ENCODE measurements at regions not wholly inside any gene's neighbourhood (a gene's known extent, or its start where the extent isn't known, plus 50 kb on each side); places are given as distances from the start of the nearest gene placed in this dataset.

DNA sequence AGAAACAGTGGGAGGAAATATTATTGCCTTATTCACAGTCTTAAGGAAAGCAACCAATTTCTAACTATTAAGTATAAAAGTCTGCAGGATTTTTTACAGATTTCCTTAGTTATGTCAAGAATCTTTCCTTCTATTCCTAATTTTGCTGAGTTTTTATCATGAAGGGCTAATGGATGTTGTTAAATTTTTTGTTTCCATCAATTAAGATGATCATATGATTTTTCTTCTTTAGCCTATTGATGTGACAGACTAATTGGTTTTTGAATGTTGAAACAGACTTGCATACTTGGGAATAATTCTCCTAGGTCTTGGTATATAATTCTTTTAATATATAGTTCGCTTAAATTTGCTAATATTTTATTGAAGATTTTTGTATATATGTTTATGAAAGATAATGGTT lies 569.1 kb upstream of the KCND2 start:
- no peak for TF ChIP-seq SMC3 (IDR thresholded peaks at IDR 0.05; ENCODE audit: borderline replicate concordance, low read length)
- no peak for TF ChIP-seq PAX5 (IDR thresholded peaks at IDR 0.05; ENCODE audit: borderline replicate concordance, low read depth, low read length)
- TF ChIP-seq, protein P1, sequence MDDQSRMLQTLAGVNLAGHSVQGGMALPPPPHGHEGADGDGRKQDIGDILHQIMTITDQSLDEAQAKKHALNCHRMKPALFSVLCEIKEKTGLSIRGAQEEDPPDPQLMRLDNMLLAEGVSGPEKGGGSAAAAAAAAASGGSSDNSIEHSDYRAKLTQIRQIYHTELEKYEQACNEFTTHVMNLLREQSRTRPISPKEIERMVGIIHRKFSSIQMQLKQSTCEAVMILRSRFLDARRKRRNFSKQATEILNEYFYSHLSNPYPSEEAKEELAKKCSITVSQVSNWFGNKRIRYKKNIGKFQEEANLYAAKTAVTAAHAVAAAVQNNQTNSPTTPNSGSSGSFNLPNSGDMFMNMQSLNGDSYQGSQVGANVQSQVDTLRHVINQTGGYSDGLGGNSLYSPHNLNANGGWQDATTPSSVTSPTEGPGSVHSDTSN (IDR thresholded peaks at IDR 0.05; ENCODE audit: insufficient replicate concordance, low read depth, low read length) = no peak
- no peak for TF ChIP-seq CREB1 (IDR thresholded peaks at IDR 0.05; ENCODE audit: low read depth)
- TF ChIP-seq, protein P2, sequence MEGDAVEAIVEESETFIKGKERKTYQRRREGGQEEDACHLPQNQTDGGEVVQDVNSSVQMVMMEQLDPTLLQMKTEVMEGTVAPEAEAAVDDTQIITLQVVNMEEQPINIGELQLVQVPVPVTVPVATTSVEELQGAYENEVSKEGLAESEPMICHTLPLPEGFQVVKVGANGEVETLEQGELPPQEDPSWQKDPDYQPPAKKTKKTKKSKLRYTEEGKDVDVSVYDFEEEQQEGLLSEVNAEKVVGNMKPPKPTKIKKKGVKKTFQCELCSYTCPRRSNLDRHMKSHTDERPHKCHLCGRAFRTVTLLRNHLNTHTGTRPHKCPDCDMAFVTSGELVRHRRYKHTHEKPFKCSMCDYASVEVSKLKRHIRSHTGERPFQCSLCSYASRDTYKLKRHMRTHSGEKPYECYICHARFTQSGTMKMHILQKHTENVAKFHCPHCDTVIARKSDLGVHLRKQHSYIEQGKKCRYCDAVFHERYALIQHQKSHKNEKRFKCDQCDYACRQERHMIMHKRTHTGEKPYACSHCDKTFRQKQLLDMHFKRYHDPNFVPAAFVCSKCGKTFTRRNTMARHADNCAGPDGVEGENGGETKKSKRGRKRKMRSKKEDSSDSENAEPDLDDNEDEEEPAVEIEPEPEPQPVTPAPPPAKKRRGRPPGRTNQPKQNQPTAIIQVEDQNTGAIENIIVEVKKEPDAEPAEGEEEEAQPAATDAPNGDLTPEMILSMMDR (IDR thresholded peaks at IDR 0.05 in 2 of 3, conservative IDR thresholded peaks at IDR 0.05 in 1 of 3; ENCODE audit: control insufficient read depth in 2 of 3, extremely low read depth in 1 of 3, insufficient read depth in 1 of 3, low read depth in 3 of 3, low read length in 3 of 3) = no peak
- TF ChIP-seq, protein P3, sequence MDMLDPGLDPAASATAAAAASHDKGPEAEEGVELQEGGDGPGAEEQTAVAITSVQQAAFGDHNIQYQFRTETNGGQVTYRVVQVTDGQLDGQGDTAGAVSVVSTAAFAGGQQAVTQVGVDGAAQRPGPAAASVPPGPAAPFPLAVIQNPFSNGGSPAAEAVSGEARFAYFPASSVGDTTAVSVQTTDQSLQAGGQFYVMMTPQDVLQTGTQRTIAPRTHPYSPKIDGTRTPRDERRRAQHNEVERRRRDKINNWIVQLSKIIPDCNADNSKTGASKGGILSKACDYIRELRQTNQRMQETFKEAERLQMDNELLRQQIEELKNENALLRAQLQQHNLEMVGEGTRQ (IDR thresholded peaks at IDR 0.05; ENCODE audit: borderline replicate concordance, low read depth, low read length) = no peak
- TF ChIP-seq, protein P4, sequence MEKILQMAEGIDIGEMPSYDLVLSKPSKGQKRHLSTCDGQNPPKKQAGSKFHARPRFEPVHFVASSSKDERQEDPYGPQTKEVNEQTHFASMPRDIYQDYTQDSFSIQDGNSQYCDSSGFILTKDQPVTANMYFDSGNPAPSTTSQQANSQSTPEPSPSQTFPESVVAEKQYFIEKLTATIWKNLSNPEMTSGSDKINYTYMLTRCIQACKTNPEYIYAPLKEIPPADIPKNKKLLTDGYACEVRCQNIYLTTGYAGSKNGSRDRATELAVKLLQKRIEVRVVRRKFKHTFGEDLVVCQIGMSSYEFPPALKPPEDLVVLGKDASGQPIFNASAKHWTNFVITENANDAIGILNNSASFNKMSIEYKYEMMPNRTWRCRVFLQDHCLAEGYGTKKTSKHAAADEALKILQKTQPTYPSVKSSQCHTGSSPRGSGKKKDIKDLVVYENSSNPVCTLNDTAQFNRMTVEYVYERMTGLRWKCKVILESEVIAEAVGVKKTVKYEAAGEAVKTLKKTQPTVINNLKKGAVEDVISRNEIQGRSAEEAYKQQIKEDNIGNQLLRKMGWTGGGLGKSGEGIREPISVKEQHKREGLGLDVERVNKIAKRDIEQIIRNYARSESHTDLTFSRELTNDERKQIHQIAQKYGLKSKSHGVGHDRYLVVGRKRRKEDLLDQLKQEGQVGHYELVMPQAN (conservative IDR thresholded peaks at IDR 0.05) = no peak
- TF ChIP-seq ZBED1 (IDR thresholded peaks at IDR 0.05; ENCODE audit: borderline replicate concordance) = no peak
- TF ChIP-seq YY1 (IDR thresholded peaks at IDR 0.05; ENCODE audit: low read depth, low read length) = no peak
- no peak for TF ChIP-seq GABPA (IDR thresholded peaks at IDR 0.05; ENCODE audit: low read depth)
- TF ChIP-seq, protein P5, sequence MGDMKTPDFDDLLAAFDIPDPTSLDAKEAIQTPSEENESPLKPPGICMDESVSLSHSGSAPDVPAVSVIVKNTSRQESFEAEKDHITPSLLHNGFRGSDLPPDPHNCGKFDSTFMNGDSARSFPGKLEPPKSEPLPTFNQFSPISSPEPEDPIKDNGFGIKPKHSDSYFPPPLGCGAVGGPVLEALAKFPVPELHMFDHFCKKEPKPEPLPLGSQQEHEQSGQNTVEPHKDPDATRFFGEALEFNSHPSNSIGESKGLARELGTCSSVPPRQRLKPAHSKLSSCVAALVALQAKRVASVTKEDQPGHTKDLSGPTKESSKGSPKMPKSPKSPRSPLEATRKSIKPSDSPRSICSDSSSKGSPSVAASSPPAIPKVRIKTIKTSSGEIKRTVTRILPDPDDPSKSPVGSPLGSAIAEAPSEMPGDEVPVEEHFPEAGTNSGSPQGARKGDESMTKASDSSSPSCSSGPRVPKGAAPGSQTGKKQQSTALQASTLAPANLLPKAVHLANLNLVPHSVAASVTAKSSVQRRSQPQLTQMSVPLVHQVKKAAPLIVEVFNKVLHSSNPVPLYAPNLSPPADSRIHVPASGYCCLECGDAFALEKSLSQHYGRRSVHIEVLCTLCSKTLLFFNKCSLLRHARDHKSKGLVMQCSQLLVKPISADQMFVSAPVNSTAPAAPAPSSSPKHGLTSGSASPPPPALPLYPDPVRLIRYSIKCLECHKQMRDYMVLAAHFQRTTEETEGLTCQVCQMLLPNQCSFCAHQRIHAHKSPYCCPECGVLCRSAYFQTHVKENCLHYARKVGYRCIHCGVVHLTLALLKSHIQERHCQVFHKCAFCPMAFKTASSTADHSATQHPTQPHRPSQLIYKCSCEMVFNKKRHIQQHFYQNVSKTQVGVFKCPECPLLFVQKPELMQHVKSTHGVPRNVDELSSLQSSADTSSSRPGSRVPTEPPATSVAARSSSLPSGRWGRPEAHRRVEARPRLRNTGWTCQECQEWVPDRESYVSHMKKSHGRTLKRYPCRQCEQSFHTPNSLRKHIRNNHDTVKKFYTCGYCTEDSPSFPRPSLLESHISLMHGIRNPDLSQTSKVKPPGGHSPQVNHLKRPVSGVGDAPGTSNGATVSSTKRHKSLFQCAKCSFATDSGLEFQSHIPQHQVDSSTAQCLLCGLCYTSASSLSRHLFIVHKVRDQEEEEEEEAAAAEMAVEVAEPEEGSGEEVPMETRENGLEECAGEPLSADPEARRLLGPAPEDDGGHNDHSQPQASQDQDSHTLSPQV (IDR thresholded peaks at IDR 0.05) = no peak
- no peak for TF ChIP-seq MTA3 (IDR thresholded peaks at IDR 0.05; ENCODE audit: borderline replicate concordance, low read length)
- TF ChIP-seq MEF2A (IDR thresholded peaks at IDR 0.05; ENCODE audit: insufficient read depth, low read depth, low read length) = no peak
- TF ChIP-seq EP300 (IDR thresholded peaks at IDR 0.05; ENCODE audit: borderline replicate concordance in 1 of 2, control insufficient read depth in 1 of 2, low read depth in 2 of 2, low read length in 2 of 2) = no peak
